Ishikawa (cell line): ENCODE measurements at regions not wholly inside any gene's neighbourhood (a gene's known extent, or its start where the extent isn't known, plus 50 kb on each side); places are given as distances from the start of the nearest gene placed in this dataset.

Experiments
- CEBPB ChIP-seq: IDR thresholded peaks from 2 replicates; pipeline ENCODE4 v1.6.1; 2012
- CREB1 ChIP-seq: IDR thresholded peaks from 2 replicates; pipeline ENCODE4 v1.6.1; 2012; ENCODE audit warnings: low read depth
- EGR1 ChIP-seq: IDR thresholded peaks from 2 replicates; pipeline ENCODE4 v1.6.1; 2012
- EP300 ChIP-seq: IDR thresholded peaks from 2 replicates; pipeline ENCODE4 v1.6.1; 2012; ENCODE audit warnings: borderline replicate concordance
- FOXM1 ChIP-seq: IDR thresholded peaks from 2 replicates; pipeline ENCODE4 v1.6.1; 2012; ENCODE audit warnings: low read depth, borderline replicate concordance
- MAX ChIP-seq: IDR thresholded peaks from 2 replicates; pipeline ENCODE4 v1.6.1; 2012
- NFIC ChIP-seq: IDR thresholded peaks from 2 replicates; pipeline ENCODE4 v1.6.1; 2012
- RAD21 ChIP-seq: IDR thresholded peaks from 2 replicates; pipeline ENCODE4 v1.6.1; 2012; ENCODE audit warnings: low read depth
- TAF1 ChIP-seq: IDR thresholded peaks from 2 replicates; pipeline ENCODE4 v1.6.1; 2012; ENCODE audit warnings: low read depth, mild to moderate bottlenecking
- TCF12 ChIP-seq: IDR thresholded peaks from 2 replicates; pipeline ENCODE4 v1.6.1; 2012; ENCODE audit warnings: low read depth
- TEAD4 ChIP-seq: IDR thresholded peaks from 2 replicates; pipeline ENCODE4 v1.6.1; 2012
- YY1 ChIP-seq: IDR thresholded peaks from 2 replicates; pipeline ENCODE4 v1.6.1; 2012; ENCODE audit warnings: low read depth
- ZBTB7A ChIP-seq: IDR thresholded peaks from 2 replicates; pipeline ENCODE4 v1.6.1; 2012; ENCODE audit warnings: low read depth
- TF ChIP-seq, protein P1 (sequence below): IDR thresholded peaks from 2 replicates; pipeline ENCODE4 v1.6.1; 2012; ENCODE audit warnings: low read depth, mild to moderate bottlenecking
- TF ChIP-seq, protein P2 (sequence below): IDR thresholded peaks from 2 replicates; pipeline ENCODE4 v1.6.1; 2012

DNA sequence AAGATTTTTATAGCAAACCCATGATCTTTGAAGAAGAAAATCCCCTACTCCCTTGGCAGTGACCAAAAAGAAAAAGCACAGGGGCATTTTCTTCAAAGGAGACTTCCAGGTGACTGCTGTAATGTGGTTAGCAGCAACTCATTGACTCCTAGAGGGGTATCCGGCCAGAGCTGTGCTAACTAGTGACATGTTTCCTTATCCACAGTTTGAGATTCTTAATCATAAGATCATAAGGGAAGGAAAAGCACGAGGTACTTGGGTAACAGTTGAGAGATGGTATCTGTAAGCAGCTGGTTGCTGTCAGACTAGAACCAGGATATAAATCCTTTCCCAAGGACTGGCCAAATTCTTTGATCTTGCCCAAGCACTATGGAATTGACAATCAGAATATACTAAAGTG lies 124.7 kb downstream of the MREG start:
- TF ChIP-seq RAD21 (no peak), TAF1 (no peak), YY1 (no peak), ZBTB7A (no peak)

DNA sequence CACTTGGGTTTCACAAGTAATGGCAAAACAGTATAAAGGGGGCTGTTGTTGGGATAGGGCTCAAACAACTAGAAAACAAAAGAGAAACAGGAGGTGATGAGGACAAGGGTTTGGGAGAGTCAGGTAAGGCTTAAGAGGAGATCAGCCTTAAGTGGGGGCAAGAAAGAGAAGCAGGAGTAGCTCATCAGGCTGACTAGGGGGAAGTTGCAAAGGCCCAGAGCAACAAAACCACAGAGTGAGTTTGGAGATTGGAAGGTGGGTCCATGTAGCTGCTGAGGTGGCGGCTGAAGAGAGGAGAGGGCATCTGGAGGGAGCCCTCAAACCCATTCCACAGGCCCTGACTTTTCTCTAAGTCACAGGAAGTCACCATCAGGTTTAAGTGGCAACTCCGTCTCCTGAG lies 126.0 kb downstream of the MREG start:
- TF ChIP-seq RAD21 (no peak), TAF1 (no peak), TEAD4 (no peak), TCF12 (no peak), EGR1 (no peak), MAX (no peak), EP300 (no peak)
- TF ChIP-seq, protein P1, sequence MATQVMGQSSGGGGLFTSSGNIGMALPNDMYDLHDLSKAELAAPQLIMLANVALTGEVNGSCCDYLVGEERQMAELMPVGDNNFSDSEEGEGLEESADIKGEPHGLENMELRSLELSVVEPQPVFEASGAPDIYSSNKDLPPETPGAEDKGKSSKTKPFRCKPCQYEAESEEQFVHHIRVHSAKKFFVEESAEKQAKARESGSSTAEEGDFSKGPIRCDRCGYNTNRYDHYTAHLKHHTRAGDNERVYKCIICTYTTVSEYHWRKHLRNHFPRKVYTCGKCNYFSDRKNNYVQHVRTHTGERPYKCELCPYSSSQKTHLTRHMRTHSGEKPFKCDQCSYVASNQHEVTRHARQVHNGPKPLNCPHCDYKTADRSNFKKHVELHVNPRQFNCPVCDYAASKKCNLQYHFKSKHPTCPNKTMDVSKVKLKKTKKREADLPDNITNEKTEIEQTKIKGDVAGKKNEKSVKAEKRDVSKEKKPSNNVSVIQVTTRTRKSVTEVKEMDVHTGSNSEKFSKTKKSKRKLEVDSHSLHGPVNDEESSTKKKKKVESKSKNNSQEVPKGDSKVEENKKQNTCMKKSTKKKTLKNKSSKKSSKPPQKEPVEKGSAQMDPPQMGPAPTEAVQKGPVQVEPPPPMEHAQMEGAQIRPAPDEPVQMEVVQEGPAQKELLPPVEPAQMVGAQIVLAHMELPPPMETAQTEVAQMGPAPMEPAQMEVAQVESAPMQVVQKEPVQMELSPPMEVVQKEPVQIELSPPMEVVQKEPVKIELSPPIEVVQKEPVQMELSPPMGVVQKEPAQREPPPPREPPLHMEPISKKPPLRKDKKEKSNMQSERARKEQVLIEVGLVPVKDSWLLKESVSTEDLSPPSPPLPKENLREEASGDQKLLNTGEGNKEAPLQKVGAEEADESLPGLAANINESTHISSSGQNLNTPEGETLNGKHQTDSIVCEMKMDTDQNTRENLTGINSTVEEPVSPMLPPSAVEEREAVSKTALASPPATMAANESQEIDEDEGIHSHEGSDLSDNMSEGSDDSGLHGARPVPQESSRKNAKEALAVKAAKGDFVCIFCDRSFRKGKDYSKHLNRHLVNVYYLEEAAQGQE: no peak

- TF ChIP-seq, protein P2, sequence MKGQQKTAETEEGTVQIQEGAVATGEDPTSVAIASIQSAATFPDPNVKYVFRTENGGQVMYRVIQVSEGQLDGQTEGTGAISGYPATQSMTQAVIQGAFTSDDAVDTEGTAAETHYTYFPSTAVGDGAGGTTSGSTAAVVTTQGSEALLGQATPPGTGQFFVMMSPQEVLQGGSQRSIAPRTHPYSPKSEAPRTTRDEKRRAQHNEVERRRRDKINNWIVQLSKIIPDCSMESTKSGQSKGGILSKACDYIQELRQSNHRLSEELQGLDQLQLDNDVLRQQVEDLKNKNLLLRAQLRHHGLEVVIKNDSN: no peak
- TF ChIP-seq EP300 (no peak), ZBTB7A (no peak), YY1 (no peak), TEAD4 (no peak), FOXM1 (no peak), TCF12 (no peak), MAX (no peak), CEBPB (no peak), CREB1 (no peak), NFIC (no peak), RAD21 (no peak), TAF1 (no peak)
- TF ChIP-seq, protein P1: no peak
These were observed 127.3 kb downstream of the MREG start for GRCh38 chr2:215886022-215886421.

DNA sequence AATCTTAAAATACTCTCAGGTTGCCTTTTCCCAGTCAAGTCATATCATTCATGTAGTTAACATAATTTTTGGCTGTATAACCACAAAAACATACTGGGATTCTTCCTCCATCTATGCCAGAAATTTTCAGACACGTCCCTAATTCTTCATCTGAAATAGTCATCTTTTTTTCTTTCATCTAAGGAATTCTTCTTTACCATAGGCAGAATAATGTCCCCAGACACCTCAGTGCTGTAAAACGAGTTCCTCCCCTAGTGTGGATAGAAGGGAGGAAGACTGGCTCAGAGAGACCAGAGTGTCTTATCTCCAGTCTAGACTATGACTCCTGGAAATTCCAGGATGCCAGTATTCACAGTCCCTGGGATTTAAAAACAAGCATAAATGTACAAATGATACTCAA lies 127.8 kb downstream of the MREG start:
- TF ChIP-seq EP300 (no peak), CREB1 (no peak), TEAD4 (no peak), EGR1 (no peak), YY1 (no peak), RAD21 (no peak), TCF12 (no peak), TAF1 (no peak), CEBPB (no peak), MAX (no peak), NFIC (no peak), ZBTB7A (no peak), FOXM1 (no peak)
- TF ChIP-seq, protein P1: no peak
- TF ChIP-seq, protein P2: no peak

GRCh38 chr2:215884451-215885087 lies 128.8 kb downstream of the MREG start:
- TF ChIP-seq EGR1 (no peak), YY1 (no peak), FOXM1 (no peak), MAX (no peak), ZBTB7A (no peak), TAF1 (no peak), RAD21 (no peak)
- TF ChIP-seq, protein P2: no peak
- TF ChIP-seq, protein P1: no peak
